ENCODE measurements at regions not wholly inside any gene's neighbourhood (a gene's known extent, or its start where the extent isn't known, plus 50 kb on each side); places are given as distances from the start of the nearest gene placed in this dataset.

- no peak for DNase-seq (ENCODE audit: low spot score)
These were observed 180.3 kb downstream of the MYCN start for GRCh38 chr2:16120591-16121180.

DNA sequence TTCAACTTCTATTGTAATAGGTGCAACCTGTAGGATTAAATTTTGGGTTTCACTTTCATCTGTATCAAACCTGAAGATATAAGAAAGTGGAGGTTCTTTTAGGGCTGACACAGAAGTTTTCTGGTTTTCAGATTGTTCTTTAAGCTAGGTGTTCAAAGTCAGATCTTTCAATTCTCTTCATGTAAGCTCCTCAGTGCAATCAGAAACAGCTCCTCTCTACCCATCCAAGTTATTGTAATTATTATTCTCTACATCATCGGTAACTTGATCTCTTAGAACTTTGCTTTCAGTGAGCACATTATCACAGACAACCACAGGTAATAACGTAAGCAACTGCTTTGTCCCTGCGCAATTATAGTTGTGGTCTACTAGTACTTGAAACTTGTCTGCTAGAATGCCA, 179.4 kb downstream of the MYCN start:
- DNase-seq (ENCODE audit: low spot score), result no peak

DNA sequence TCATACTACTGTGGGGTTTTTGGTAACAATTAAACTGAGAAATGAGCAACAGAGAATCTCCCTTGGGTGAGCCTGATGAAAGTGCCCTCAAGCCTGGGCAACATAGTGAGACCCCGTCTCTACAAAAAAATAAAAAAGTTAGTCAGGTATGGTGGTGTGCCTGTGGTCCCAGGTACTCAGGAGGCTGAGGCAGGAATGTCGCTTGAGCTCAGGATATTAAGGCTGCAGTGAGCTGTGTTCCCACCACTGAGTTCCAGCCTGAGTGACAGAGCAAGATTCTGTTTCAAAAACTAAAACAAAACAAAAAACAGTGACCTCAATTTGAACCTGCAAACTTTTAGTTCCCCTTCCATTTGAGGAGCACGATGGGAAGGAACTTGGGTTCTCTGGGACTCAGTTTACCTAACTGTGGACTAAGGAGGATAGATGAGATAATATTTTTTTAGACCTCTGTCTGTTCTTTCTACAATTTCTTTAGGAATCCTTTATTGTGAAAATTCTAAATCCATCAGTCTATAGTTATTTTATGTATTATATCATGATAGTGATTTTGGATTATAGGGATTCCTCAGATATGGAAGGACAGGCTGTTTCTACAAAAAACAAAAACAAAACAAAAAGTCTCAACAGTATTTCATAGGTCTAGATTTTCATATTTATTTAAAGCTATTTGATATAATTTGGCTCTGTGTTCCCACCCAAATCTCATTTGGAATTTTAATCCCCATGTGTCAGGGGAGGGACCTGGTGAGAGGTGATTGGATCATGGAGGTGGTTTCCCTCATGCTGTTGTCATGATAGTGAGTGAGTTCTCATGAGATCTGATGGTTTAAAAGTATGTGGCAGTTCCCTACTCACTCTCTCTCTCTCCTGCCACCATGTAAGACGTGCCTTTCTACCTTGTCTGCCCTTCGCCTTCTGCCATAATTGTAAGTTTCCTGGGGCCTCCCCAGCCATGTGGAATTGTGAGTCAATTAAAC, 178.6 kb downstream of the MYCN start:
- no peak for DNase-seq (ENCODE audit: low spot score)

DNA sequence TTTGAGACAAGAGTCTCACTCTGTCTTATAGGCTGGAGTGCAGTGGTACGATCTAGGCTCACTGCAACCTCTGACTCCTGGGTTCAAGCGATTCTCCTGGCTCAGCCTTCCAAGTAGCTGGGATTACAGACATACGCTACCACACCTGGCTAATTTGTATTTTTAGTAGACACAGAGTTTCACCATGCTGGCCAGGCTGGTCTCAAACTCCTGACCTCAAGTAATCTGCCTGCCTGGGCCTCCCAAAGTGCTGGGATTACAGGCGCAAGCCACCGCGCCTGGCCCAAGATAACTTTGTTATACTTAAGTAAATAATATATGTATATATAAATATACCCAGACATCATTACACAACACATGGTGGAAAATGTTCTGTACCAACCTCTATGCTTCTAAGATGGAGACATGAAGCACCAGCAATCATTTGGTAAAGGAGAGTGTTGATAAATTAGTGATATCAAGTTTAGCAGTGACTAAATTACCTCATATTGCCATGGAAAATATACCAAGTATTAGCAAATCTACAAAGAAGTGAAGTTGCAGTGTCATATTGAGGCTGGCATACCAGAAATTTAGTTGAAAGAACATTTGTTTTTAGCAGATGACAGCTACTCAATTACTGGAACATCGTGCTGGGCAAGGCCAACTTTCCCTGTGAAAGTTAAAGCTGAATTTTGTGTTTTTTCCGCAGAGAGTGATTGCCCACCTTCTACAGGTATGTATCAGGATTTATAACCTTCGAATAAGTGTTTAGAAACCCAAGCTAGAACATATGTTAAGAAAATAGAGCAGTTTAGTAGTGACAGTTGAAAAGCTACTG, 177.7 kb downstream of the MYCN start:
- DNase-seq (ENCODE audit: low spot score), result no peak

DNA sequence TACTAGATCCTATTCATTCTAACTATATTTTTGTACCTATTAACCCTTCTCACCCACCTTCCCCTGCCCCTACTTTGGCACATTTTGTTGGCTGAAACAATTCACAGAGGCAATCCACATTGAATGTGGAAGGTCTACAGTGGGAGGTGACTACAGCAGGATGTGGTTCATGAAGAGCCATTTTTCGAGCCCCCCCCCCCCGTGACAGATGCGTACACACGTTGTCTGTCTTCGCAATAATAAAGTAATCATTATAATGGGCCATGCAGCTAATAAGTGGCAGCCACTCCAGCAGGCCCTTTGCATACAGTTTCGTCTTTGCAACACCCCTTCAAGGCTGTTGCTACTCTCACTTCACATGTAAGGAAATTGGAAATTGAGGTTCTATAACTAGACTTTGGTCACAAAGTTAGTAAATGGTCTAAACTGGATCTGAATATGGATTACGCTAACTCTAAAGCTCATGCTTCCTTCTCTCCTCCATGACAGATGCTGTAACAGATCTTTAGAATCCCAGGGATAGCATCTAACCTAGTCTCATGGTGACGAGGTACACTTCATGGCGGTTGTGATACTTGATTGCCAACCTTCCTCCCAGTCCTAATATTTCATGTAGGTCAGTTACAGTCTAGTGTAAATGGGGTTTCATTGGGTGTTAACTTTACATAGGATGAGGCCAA, 176.8 kb downstream of the MYCN start:
- DNase-seq (ENCODE audit: low spot score), result no peak

DNA sequence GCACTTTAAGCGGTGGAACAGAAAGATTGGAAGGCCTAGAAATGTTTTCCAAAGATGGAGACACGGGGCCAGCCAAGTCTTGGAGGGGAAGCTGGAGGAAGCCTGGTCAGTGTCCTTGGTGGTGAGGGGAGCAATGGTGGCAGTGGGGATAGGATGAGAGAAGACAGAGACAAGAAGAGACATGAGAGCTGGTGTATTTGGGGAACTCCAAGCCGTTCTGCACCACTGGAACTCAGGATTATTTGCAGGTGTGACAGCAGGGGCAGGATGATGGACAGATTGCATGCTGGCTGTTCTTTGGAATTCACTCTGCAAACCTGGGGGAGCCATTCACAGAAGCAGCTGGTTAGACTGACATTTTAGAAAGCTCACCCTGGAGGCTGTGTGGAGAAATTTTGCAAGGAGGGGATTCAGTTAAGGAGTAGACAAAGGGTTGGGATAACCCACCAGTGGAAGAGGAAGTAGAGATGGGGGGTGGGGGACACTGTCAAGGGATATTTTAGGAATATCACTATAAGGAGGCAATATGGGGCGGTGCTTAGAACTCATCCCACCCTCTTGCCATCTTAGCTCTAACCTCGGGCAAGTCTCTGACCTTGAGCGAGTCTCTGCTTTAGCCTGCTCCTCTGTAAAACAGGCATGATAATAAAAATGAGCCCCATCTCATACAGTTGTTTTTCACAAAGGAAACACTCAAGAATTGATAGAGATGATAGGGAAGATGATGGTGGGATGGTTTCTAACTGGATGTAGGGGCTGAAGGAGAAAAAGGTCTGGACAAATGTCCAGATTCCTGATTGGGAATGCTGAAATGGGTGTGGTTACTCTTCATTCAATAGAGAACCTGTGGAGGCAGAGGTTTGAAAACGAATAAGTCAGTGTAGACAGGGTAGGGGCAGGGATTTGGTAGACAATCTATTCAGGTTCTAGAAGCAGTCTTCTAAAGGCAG, 175.8 kb downstream of the MYCN start:
- DNase-seq (ENCODE audit: low spot score), result no peak

DNA sequence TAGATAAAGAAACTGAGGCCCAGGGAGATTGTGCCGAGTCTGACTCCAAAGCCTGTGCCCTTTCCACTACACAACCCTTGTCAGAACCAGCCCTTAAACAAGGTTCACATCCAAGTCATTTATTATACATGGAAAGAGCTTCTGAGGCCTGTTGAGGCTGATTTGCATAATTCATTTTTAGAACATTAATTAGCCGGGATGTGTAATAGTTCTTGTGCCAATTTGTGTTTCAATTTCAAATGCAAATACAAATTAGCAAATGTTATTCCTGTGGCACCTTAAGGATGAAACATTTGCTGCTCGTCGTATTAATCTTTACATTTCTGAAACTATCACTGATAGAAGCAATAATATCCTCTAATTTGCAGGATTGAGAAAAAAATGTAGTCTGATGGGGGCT, 174.9 kb downstream of the MYCN start:
- DNase-seq (ENCODE audit: low spot score), result no peak

GRCh38 chr2:16114836-16115235, 174.5 kb downstream of the MYCN start:
- DNase-seq (ENCODE audit: low spot score), result no peak

GRCh38 chr2:16114070-16114469, 173.7 kb downstream of the MYCN start:
- DNase-seq (ENCODE audit: low spot score), result no peak

DNA sequence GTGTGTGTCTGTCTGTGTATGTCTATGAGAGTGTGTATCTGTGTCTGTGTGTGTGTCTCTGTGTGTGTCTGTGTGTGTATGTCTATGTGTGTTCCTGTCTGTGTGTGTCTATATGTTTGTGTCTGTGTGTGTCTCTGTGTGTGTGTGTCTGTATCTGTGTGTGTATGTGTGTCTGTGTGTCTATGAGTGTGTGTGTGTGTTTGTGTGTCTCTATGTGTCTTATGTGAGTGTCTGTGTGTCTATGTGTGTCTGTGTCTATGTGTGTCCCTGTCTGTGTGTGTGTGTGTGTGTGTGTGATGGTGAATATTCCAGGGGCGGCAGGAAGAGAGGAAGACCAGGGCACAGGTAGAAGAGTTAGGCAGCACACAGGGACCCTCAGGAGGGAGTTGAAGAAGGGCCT, 173.2 kb downstream of the MYCN start:
- DNase-seq (ENCODE audit: low spot score), result no peak

DNA sequence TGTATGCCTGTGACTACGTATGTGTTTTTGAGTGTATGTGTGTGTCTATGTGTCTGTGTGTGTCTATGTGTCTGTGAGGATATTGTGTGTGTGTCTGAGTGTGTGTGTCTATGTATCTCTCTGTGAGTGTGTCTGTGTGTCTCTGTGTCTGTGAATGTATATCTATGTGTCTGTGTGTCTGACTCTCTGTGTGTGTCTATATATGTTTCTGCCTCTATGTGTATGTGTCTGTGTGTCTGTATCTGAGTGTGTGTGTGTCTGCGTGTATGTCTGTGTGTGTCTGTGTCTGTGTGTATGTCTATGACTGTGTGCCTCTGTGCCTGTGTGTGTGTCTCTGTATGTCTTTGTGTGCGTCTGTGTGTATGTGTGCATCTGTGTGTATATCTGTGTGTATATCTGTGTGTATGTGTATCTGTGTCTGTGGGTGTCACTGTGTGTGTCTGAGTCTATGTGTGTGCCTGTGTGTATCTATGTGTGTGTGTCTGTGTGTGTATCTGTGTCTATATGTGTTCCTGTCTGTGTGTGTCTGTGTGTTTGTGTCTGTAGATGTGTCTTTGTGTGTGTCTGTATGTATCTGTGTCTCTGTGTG, 172.7 kb downstream of the MYCN start:
- no peak for DNase-seq (ENCODE audit: low spot score)

DNA sequence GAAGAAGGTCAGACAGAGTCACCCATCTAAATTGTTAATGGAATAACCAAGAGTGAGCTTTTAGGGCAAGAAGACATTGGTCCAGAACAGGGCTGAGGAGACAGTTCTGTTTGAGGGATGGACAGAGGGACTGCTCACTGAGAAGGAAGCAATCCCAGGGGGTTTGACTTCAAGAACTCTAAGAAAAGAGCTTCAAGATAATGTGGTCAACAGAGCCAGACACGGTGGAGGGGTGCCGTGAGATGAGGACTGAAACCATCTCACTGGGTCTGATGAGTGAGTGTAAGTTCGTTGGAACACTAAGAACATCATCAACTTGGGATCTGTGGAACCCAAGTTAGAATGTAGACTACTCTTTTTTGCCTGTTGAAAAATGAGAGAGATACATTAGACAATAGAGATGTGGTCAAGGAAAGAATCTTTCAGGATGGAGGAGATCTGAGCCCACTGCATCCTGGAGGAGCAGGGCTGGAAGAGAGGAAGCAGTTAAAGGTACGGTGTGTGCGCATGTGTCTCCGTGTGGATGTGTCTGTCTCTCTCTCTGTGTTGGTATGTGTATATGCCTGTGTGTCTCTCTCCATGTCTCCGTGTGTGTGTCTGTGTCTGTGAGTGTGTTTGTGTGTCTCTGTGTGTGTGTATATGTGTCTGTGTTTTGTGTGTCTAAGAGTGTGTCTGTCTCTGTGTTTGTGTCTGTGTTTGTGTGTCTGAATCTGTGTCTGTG, 172.1 kb downstream of the MYCN start:
- no peak for DNase-seq (ENCODE audit: low spot score)

GRCh38 chr2:16111838-16112210, 171.5 kb downstream of the MYCN start:
- no peak for DNase-seq (ENCODE audit: low spot score)

DNA sequence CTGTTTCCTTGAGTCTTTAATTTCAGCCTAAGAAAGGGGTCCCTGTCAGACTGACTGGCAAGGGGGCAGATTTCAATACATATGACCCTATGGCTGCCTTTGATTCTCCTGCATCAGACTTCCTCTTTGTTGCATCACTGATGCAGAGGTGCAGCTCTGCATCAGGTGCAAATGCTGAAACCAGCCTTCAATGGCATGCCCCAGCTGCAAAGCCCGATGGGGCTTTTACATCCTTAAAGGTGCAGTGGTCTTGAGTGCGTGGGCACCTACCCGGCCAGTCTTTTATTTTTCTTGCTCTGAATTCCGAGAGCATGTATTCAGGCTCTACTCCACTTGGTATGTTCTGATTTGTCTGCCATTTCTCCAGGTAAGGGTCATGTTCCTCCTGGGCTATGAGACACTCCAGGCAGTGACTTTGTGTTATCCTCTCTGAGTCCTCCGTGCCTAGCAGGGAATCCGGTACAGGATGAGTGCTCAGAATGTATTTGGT, 169.5 kb downstream of the MYCN start:
- no peak for DNase-seq (ENCODE audit: low spot score)

DNA sequence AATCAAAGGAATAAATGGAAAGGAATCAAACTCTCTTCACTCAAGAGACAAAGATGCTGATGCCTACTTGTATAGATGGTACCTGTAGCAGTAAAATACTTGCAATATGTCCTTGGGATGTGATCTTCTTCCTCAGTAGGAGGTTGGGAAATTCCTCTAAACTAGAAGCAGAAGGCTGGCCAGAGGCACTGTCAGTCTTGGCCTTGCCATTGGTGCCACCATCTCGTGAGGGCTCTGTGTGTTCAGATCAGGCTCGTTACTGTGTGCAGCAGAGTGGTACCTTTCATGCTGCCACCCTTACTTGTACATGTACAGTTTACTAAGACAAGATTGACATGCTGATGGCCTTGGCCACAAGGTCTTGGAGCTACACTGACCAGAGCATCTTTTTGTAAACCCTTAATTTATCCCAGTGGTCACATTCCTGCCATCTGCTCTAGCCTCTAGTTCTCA, 169.0 kb downstream of the MYCN start:
- no peak for DNase-seq (ENCODE audit: low spot score)

GRCh38 chr2:16107246-16107645, 166.9 kb downstream of the MYCN start:
- DNase-seq (ENCODE audit: low spot score), result no peak

DNA sequence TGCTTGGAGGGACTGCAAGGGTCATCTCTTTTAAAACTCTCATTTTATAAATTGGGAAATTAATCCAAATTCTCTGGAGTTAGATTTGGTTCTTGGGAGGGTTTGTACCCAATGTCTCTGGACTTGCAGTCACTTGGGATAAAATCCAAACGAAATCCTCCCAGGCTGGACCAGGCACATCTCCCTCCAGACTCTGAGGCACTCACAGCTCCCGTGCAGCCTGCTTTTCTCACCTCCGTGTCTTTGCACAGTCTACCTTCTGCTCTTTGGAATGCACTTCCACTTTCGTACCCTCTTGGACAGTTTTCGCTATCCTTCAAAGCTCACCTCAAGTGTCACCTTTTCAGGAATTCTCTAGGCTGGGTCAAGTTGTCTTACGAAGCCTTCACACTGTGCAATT, 166.3 kb downstream of the MYCN start:
- DNase-seq (ENCODE audit: low spot score), result no peak

DNA sequence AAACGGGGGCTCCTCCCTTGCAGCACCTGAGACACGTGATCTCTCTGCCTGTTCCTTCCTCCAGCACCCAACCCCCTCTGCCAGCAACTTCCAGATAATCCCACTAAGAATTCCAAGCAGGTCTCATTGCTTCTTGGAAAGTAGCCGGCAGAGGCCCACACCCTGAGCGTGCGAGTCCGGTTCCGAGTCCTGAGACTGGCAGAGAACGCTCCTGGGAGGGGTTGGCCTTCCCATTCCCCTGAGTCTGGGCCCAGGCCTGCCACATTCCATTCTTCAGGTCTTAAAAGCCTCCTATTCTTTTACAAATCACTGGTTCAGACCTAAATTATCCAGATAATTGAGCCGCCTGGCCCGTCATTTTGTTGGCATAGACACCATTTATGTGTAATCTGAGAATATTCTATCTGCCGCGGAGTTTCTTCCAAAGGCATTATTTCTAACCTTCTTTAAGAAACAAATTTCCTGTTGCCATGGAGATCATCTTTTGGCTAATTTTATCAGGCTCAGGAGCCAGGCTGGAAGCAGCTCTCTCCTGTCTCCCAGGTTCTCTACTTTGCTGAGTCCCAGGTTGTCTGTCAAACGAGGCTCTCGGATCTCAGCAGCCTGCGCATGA, 165.4 kb downstream of the MYCN start:
- no peak for DNase-seq (ENCODE audit: low spot score)

- no peak for DNase-seq (ENCODE audit: low spot score)
These were observed 164.8 kb downstream of the MYCN start for GRCh38 chr2:16104949-16105668.

Measured in kidney capillary endothelial cell (primary cell).